Colon (tissue), 2 donors: ENCODE measurements at regions not wholly inside any gene's neighbourhood (a gene's known extent, or its start where the extent isn't known, plus 50 kb on each side); places are given as distances from the start of the nearest gene placed in this dataset.

Source experiments
- FAIRE-seq: peaks from 2 replicates; lab custom pipeline; 2012; peaks lifted over from hg19 to GRCh38; lab: Jason Lieb, UNC
- donor health status: control.
- donor health status: control.

DNA sequence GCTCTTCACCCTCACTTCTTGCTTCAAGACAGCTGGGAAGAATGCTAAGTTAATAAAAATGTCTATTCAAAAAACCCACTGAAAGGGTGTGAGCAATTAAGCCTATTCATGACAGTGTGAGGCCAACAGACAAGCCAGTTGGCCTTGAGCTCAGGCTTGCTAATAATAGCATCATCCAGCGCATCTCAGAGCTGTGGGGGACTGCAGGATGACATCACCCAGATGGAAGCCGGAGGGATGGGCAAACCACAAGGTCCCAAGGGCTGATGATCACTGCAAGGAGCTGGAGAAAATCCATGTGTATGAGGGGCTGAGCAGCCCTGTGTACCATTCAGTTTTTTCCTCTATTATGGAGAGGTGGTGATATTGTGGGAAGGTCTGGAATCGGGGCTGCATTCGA, 770.4 kb downstream of the TNS3 start:
- FAIRE-seq = no peak

DNA sequence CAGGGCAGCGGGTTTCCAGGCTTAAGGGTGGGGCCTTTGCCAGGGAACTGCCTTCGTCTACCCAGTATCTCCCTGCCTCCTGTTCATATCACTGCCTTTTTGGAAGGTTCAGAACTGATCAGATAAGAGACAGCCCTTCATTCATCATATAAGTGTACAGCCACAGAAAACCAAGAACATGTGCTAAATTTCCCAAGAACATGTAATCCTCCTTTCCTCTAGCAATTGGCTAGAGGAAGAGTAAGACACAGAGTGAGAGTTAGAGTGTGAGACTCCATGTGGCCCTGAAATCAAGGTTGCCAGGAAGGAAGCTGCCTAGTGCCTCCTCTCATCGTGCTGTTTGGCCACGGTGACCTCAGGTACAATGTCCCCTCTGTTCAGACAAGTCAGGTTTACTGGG, 770.9 kb downstream of the TNS3 start:
- FAIRE-seq = no peak

DNA sequence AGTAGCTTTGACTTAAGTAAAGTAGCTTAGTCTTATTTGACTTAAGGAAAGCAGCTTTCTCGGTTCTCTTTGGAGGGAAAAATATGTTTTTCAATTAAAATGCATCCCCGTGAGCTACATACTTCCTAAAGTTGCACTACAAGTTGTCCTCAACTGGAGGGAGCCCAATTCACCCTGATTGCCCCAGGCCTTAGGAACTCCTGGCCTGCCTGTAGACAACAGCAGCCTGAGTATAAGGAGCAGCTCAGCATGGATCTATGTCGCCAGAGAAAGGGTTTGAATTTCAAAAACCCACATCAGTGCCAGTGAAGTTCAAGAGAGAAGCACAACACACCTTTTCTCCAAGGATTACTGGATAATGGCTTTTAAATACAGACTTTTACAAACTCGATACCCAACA, 772.0 kb downstream of the TNS3 start:
- no peak for FAIRE-seq

DNA sequence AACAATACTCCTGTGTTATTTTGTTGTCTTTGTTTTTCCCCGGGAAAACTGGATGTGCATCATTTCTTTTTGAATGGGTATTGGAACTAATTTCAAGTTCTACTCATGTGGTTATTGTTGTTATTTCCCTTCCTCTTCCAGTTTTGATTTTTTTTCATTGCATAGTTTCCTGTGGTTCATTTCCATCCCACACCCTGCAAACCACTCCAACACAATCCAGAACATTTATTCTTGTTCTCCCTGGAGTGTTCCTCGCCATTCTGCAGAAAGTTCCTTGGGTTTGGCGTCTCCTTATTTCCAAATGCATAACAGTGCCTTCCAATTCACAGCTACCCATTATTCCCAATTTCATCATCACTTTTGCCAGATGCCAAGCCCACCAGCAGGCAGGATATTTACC, 775.1 kb downstream of the TNS3 start:
- no peak for FAIRE-seq

DNA sequence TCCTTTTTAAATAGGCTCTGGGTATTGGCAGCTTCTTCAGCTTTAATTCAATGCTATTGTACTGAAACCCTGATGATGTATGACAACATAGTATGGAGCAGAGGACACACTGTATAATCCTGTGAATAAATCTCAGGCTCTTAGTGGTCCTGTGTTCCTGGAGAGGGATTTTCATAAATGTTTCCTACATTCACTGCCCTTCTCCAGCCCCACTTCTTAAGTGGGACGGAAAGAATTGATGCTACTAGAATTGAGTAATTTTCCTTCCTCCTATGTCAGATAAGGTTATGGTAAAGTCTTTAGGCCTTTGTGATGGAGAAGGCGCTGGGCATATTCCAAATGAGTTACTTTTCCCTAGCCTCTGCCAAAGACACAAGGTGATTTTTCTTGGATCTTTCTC, 779.4 kb downstream of the TNS3 start:
- no peak for FAIRE-seq

DNA sequence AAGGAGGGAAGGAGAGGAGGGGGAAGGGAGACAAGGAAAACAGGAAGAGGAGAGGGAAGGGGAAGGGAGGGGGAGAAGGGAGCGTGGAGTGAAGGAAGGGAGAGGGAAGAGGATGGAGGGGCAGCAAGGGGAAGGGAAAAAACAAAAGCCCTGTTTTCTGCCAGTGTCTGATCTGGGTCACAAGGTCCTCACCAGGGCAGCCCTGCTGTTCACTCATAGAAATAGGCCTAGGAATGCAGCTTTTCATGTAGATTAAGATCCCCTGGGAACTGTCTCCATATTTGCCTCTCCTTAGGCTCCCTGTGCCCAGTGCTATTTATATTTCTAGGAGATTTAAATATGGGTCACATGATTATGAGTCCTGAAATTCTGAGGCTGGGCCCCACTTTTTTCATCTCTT, 790.7 kb downstream of the TNS3 start:
- no peak for FAIRE-seq

DNA sequence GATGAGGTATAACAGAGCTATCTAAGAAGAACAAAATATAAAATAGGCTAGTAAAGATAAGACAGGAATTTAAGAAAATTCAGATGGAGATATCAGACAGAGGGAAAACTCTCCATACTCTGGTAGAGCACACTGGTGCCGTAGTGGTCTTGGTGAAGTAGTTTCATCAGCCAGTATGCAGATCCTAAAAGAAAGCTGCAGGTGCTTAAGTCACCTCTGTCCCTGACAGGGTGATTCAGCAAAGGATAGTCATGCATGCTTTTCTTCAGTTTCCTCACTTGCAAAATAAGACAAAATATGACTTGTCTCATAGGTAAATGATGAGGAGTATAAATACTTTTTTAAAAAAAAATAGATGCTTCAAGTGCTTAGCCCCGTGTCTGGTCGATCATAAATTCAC, 794.9 kb downstream of the TNS3 start:
- FAIRE-seq = no peak

DNA sequence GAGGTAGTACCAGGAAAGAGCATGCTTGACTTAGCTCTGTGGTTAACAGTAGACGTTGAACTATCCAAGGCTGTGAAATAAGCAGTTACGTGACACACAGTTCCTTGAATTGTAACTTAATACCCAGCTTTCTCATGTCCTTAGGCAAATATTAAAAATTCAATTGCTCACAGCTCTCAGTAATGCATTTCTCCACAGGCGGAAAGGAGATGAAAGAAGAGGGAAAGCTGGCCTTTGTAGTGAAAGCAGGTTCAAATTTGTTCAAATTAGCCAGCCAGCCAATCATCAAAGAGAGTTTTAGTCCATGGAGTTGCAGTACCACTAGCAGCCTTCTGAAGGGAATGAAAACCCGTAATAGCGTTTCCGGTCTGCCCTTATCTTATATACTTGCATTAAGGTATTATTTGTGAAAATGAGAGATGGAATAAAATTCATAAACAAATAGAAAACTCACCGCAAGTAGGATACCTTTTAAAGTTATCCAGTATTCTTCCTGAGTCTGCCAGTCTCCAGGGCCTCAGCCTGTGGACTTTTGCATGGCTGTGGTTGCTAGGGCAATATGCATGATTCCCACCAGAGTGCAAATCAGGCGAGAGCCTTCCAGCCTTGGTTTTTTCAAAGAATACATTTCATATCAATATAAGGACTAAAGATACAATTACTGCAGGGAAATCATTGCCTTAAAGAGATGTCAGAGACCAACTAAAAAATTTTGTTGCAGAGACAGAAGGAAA, 795.5 kb downstream of the TNS3 start:
- no peak for FAIRE-seq

DNA sequence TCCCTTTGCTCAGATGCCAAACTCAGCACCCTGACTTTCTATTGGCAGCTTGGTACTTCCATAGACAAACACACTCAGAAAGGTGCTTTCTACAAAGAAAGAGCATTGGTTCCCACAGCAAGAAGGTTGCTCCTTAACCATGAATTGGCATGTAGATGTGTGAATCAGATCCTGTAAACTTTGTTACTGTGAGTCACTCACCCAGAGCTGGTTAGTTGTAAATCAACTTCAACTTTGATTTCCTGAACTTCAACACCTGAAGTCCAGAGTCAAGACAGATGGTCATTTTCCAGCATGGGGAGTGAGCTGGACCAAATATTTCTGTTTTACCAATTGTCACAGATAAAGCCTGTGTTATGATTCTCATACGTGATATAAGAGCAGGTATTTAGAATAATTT, 797.2 kb downstream of the TNS3 start:
- no peak for FAIRE-seq

DNA sequence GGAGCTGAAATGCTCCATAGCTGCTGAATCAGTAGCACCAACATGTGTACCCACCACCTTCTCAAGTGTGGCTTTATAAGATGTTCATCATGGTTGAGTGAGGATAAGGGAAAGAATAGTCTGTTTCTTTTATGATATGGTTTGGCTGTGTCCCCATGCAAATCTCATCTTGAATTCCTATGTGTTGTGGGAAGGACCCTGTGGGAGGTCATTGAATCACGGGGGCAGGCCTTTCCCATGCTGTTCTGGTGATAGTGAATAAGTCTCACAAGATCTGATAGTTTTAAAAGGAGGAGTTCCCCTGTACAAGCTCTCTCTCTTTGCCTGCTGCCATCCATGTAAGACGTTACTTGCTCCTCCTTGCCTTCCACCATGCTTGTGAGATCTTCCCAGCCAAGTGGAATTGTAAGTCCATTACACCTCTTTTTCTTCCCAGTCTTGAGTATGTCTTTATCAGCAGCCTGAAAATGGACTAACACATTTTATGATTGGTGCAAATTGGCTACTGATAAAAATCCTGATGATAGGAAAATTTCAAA, 799.9 kb downstream of the TNS3 start:
- no peak for FAIRE-seq

DNA sequence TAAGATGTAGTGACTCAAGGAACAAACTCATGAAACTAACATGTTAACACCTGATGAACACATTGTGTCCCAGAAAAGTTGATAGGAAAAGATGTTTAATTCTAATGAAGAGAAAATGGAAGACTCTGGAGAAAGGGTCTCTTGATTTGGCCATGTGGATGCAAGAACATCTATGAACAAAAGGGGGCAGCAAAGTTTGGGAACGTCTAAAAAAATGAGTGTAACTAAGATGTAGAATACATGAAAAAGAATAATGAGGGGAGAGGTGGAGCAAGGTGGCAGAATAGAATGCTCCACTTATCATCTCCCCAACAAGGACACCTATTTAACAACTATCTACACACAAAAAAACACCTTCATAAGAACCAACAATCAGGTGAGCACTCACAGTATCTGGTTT, 805.1 kb downstream of the TNS3 start:
- FAIRE-seq = no peak

DNA sequence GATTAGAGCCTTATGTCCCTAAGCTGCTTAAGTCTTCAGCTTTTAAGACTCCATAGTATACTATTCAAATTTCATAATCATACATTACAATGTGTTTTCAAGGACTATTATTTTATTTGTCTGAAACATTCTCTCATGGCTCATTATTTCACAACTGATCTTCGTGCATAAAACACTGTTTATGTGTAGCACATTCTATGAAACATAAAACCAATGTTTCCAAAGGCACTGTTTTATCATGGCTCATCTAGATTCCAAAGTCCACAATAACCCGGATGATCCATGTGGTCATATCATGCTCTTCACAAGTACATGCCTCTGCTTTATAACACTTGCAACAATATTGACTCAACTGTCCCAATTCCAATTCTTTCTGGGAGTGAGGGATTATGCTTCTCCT, 806.1 kb downstream of the TNS3 start:
- FAIRE-seq = no peak

DNA sequence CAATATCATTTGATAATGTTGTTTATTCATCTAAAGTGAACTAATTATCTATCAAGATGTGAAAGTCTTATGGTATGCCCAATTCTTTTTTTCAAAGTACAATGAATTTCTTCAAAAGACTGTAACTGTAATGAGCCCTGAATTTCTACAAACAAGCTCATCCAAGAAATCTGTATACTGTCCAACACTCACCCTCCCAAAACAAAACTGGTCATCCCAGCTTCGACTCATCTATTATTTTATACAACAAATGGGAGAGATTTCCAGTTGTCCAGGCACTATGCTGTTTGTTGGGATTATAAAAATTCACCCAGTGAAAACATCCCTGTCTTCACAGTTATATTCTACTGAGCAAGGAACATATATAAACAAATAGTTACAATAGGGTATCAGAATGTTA, 806.9 kb downstream of the TNS3 start:
- FAIRE-seq = no peak

DNA sequence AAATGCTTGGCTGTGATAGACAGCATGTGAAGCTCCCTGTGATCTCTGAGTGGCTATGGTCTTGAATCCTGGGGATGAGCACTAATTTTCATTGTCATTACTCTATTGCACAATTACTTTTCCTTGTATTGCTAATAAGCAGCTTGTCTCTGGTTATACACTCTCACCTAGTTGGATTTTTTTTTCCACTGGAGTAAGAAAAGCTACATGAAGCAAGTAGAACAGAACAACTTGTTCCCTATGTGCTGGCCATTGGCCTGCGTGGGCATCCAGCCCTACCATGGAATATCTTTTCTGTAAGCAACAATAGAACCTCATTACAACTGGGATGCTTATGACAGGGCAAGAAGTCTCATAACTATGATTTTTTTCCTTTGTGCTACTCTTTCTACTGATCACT, 807.4 kb downstream of the TNS3 start:
- no peak for FAIRE-seq

DNA sequence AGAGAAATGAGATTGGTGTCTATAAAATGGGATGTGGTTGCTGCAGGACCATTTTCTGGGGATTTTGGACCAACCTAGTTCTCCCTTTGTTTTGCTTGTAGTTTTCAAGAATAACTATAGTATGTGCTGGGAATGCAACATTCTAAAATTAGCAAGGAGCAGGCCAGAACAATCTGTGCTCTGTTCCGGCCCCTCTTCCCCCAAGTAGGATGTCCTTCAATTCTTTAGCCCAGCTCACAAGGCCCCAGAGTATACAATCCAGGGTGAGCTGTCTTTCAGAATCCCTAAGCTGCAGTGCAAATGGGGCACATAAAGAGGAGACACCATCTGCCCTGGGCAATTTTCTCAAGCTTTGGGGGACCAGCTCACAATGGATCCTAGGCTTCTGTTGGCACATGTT, 809.1 kb downstream of the TNS3 start:
- no peak for FAIRE-seq

DNA sequence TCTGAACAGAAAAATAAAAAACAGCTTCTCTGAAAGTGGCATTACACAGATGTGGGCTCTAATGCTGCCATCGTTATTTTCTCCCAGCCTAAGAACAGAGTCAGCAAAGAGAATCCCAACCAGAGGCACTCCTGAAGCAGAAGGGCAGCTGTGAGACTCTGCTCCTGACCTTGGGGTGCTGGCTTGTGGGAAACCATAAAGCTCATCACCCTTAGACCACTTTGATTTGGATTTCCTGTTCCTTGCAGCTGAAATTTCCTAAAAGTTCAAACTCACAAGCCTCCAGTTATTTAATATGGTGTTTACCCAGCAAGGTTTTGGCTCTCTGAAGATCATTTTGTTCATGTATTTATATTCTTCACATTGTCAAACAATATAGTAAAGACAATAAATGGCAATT, 814.8 kb downstream of the TNS3 start:
- FAIRE-seq = no peak

DNA sequence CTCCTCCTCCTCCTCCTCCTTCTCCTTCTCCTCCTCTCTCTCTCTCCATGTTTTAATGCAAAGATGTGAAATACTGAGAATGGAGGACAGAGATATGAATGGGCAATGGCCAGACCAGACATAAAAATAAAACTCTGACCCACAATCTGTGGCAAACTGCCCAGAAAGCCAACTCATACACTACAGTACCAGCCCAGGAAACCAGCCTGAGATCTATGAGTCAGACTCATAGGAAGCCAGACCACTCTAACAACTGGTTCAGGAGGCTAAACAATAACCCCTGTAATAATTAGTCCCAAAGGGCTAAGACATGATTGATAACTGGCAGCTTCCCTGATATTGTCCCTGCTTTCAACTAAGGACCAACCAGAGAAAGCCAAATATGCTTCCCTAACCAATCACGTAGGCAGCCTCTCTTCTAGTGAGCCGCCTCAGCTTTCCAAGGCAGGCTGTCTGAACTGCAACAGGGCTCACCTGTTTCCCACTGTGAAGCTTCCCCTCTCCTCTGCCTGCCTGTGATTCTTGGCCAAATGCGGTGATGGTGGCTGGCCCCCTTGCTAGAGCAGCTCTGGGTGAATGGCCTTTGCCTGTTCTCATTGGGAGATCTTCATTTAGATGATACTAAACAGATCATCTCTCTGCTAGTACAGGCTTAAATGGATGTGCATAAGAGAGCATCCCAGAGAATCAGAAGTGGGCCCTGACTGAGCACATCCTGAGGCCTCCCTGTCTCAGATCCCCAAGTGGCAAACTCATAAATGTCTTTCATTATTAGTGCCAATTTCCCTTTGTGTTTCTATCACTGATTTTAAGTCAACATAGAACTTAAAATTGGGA, 817.6 kb downstream of the TNS3 start:
- FAIRE-seq = no peak

DNA sequence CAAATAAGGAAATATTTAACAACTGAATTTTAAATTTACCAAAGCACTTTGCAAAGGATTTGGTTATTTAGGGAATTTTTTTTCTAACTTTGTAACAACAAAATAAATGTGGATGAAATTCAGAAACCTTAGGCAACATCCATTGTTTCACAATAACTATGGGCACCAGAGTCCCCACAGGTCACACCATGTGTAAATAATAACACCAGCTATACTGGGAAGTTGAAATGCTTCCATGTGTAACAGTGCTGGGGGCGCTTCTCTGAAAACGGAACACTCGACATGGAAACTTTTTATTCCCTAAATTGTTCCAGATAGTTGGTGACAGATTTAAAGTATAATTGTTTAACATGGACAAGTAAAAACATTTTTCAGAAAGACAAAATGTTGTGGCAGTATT, 818.6 kb downstream of the TNS3 start:
- FAIRE-seq = no peak

DNA sequence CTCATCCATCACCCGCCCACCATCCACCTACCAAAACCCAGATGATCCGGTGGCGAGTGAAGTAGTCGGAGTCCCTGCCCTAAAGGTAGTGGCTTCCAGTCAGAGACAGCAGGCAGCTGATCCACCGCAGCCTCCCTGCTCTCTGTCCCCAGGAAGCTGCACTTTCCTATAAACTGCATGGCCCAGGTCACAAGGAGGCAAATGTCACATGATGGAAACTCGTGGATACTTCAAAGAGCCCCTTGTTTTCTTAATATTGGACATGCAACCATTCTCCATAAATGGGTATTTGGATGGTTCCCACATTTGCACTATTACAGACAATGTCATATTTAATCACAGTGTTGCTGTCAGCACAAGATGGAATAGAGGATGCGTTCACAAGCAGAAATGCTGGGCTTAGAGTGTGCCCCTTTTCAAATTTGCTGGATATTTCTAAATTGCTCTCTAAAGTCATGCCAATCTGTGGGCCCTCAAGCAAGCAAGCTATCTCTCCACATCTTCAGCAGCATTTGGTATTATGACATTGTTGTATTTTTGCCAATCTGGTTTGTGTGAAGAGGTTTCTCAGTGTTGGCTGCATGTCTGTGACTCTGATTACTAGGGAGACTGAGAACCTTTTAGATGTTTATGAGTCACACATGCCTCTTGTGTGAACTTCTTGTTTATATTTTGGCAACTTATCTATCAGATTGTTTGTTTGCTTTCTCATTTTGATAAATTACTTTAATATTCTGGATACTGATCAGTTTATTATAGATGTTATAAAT, 822.0 kb downstream of the TNS3 start:
- no peak for FAIRE-seq

DNA sequence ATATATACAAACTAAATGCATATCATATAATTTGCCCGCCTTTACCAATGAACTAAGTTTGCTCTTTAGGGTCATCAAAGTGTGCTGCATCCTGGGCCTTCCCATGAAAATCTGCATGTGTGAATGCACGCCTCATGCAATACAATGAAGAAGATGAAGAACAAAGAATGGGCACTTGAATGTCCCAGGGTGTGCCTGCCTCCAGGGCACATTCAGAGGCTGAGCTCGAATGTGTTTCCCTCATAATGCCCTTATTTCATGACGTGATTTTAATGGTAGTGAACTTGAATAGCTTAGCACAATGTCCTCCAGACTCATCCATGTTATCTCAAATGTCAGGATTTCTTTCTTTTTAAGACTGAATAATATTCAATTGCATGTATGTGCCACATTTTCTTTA, 824.9 kb downstream of the TNS3 start:
- no peak for FAIRE-seq

DNA sequence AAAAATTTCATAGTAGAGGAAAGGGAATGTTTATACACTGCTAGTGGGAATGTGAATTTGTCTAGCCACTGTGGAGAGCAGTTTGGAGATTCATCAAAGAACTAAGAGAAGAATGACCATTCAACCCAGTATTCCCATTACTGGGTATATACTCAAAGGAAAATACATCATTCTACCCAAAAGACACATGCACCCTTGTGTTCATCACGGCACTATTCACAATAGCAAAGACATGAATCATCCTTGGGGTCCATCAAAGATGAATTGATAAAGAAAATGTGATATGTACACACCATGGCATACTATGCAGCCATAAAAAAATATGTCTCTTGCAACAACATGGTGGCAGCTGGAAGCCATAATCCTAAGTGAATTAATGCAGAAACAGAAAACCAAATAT, 825.7 kb downstream of the TNS3 start:
- FAIRE-seq = no peak

DNA sequence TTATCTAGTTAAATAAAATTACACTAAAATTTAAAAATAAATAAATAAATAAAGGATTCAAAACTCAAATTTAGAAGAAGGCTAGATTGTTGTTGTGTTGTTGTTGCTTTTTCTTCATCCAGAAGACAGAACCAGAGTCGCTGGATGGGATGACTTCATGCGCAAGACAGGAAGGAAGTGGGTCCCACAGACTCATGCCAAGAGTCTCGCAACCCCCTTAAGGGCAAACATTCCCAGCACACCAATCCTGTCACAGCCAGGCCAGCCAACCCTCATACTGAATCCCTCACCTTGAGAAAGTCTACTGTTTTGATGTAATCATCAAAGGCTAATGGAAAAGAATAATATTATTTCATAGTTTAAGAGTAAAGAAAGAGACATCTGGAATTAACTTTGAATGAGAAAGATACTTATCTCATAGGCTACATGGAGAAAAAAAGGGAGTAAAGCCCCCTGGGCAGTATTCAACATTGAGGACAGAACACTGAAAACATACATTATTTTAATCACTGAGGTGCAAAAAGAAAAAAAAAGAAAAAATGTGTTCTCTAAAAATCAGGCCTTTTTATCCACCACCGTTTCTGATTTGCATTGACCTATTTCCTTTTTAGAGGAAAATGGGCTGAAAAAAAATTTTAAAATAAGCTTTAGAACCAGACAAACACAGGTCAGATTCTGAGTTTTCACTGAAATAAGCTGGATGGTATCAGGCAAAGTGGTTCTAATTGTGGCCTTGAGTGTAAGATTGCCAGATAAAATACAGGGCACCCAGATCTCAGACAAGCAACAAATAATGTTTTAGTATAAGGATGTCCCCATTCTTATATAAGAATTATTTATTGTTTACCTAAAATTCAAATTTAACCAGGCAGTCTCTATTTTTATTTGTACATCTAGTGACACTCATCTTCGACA, 826.5 kb downstream of the TNS3 start:
- FAIRE-seq = no peak
